T-helper 1 cell treated with Interleukin-12 subunit alpha and Interleukin-12 subunit beta and Interleukin-4 antibody, amounts not matched to agents 30 ng/mL and 1 ng/mL, for 36 hours (primary cell): ENCODE measurements at regions not wholly inside any gene's neighbourhood (a gene's known extent, or its start where the extent isn't known, plus 50 kb on each side); places are given as distances from the start of the nearest gene placed in this dataset.
"Not testable (repeated sequence)": the region's sequence is repeated elsewhere in the genome, so short reads cannot be mapped to it uniquely, and the experiment has no call there.

Experiments used
- intact Hi-C: fragments of 100-400 bp; cut with micrococcal nuclease; formaldehyde crosslinking; loops from one replicate; pipeline ENCODE4 v1.15.1; 2024

DNA sequence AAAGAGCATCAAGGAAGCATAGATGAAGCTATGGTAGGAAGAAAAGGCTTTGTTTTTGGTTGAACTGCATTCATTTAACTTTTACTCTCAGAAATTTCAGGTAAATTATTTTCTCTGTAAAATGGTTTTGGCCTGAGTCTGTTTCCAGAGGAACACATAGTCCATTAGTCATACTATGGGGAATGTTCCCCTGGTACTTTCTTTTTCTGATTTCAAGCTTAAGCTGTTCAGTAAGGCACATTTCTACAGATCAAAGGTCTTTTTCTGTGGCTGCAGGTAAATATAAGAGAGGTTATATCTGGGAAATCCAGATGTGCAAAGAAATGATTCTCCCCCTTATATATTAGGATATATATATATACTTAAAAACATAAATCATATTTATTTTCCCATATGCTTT lies 1744.4 kb upstream of the ADGRL3 start:
- intact Hi-C loops = no loop called here

- intact Hi-C loops = no loop called here
These were observed 1742.5 kb upstream of the ADGRL3 start for GRCh38 chr4:59457576-59457975.

GRCh38 chr4:59484944-59485343 lies 1715.2 kb upstream of the ADGRL3 start:
- intact Hi-C loops = no loop called here

- intact Hi-C loops = no loop called here
These were observed 1700.0 kb upstream of the ADGRL3 start for GRCh38 chr4:59500103-59500502.

DNA sequence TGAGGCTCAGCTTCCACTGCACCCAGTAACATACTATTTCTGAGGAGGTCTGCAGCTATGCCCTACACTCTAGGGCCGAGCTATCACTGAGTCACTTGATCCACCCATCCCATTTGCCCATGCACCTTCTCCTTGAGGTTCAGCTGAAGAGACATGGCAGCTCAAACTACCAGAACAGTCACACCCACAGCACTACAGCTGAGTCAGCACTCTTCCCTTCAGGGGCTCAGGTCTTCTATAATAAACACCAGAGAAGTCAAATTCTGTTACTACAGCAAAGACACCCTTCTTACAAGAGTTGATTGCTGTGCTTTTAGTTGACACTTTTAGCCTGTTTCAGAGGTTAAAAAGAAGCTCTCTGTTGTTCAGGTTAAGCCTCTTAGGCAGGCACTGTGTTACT lies 1696.4 kb upstream of the ADGRL3 start:
- intact Hi-C loops = no loop called here

GRCh38 chr4:59511809-59512208 lies 1688.3 kb upstream of the ADGRL3 start:
- intact Hi-C loops = not testable (repeated sequence)

DNA sequence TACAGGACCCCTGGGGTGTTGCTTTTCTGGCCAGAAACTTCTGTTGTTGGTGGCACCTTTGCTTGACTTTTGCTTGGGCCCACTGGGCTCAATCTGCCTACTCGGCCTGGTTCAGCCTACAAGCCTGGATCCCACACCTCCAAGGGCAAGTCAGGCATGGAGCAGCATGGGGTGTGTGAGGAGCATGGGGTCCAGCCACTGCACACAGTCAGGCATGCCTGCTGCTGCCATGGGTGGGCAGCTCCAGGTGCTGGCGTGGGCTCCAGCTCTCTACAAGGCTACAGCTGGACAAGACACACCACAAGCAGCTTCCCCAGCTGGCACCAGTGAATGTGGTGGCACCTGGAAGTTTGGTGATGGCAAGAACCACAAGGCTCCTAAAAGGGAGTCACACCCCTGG lies 1683.1 kb upstream of the ADGRL3 start:
- intact Hi-C loops = no loop called here

GRCh38 chr4:59518005-59518823 lies 1681.9 kb upstream of the ADGRL3 start:
- intact Hi-C loops = no loop called here

DNA sequence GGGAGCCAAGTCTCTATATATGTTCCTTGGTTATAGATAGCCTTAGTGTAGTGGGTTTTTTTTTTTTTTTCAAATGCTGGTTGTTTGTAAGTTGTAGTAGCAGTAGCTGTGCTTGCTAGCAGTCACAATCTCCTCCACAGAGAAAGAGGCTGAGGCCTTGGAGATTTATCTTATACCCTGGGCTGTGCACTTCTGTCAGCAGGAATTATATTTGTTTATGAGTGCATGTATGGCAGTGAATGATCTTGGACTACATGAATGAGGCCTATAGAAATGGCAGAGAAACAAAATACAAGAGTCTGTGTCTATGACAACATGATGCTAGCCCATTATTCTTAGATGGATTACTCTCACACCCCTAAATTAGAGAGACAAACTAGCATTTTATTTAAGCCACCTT lies 1674.2 kb upstream of the ADGRL3 start:
- intact Hi-C loops = no loop called here

DNA sequence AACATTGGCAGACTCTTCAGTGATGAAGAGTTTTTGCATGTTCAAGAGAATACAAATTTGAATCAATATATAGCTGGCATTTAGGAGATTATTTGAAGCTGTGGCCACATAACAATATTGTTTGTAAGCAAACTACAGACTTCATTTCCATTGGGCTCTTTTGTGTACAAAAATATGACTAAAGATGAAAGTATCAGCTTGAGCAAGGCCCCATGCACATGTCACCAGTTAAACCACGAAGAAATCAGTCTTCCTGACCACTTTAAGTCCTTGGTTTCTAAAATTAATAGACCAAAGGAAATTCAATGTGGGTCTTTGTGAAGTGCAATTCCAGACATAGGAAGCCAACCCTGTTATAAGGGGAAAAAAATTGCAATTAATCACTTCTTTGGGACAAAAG lies 1664.6 kb upstream of the ADGRL3 start:
- intact Hi-C loops = no loop called here

DNA sequence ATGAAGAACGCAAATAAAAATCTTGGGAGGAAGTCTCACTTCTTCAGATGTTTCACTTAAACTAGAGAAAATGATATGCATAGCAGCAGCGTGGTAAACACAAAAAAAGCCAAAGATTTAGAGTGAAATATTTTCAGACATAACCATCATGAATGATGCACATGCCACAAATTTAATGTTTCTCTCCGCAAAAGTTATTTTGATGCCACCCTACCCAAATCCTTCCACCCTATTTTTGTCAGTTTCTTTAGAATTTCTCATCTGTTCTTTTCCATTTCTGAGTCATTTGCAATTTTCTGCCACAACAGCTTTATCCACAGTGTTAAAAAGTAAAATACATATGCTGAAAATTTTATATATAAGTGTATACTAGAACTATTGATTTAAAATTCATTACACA lies 1663.7 kb upstream of the ADGRL3 start:
- intact Hi-C loops = no loop called here

DNA sequence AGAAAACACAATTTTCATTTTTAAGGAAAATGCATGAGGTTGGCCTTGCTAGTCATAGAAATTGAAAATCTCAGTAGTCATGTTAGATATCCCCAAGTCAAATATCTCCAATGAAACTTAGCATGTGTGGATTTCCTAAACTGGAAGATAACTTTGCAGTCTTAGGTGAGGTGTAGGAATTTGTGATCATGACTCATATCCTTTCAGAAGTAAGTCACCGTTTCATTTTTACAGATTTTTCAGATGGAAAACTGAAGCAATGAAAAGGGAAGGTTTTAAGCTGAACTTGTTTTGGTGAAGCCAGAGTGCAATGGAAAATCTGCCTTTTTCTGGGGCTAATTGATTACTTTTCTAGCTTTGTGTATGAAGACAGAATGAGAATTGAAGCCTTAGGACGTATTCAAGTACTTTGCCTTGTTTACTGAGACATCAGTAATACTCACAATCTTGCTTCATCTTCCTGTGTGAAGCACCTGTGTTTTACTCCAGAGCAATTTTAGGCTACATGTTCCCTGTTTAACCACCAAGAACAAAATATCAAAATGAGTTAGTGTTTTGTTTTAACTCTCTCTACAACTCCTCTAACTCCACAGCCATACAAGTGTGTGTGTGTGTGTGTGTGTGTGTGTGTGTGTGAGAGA lies 1662.8 kb upstream of the ADGRL3 start:
- intact Hi-C loops = no loop called here

DNA sequence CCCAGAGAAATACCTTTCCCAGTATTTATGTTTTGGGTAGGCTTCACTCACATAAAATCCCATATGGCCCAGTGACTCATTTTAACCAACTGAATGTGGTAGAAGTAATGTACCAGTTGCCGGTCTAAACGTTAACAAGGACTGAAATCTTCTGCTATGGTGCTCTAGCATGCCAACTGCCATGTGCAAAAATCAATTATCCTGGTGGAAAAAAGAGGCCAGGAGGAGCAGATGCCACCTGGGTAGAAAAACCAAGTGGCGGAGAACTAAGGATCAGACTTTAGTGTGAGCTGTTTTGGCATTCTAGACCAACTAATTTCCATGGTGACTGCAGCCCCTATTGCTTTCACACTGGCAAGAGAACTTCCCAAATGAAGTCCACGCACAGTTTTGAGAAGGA lies 1660.7 kb upstream of the ADGRL3 start:
- intact Hi-C loops = no loop called here

- intact Hi-C loops = no loop called here
These were observed 1659.8 kb upstream of the ADGRL3 start for GRCh38 chr4:59540311-59540710.

- intact Hi-C loops = no loop called here
These were observed 1646.9 kb upstream of the ADGRL3 start for GRCh38 chr4:59553063-59553720.

- intact Hi-C loops = no loop called here
These were observed 1646.4 kb upstream of the ADGRL3 start for GRCh38 chr4:59553721-59554091.

- intact Hi-C loops = not testable (repeated sequence)
These were observed 1643.9 kb upstream of the ADGRL3 start for GRCh38 chr4:59556191-59556590.

DNA sequence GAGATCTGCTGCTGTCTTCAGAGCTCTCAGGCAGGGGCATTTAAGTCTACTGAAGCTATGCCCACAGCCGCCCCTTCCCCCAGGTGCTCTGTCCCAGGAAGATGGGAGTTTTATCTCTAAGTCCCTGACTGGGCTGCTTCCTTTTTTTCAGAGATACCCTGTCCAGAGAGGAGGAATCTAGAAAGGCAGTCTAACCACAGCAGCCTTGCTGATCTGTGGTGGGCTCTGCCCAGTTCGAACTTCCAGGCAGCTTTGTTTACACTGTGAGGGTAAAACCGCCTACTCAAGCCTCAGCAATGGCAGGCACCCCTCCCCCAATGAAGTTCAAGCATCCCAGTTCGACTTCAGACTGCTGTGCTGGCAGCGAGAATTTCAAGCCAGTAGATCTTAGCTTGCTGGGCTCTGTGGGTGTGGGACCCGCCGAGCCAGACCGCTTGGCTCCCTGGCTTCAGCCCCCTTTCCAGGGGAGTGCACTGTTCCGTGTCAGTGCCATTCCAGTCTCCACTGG lies 1639.9 kb upstream of the ADGRL3 start:
- intact Hi-C loops = not testable (repeated sequence)

GRCh38 chr4:59565836-59566235 lies 1634.3 kb upstream of the ADGRL3 start:
- intact Hi-C loops = no loop called here

- intact Hi-C loops = no loop called here
These were observed 1629.2 kb upstream of the ADGRL3 start for GRCh38 chr4:59570860-59571476.

- intact Hi-C loops = no loop called here
These were observed 1628.2 kb upstream of the ADGRL3 start for GRCh38 chr4:59571805-59572430.
